ENCODE measurements at regions not wholly inside any gene's neighbourhood (a gene's known extent, or its start where the extent isn't known, plus 50 kb on each side); places are given as distances from the start of the nearest gene placed in this dataset.

DNA sequence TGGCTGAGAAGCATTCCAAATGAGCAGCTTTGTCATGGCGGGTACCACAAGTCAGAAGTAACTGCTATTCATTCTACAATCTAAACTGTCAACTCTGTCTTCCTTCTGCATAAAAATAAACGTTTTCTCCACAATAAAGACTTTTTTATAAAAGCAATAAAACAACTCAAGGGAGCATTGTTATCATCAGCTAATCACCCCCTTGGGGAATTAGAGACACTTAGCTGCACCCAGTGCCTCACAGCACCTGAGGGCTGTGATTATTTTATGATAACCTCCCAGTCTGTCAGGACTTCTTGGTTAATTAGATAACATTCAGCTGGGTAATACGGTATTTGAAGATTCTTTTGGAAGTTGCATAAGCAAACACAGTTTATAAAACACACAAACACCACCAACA, 155.6 kb downstream of the PPP1R3A start:
- H3K4me2 ChIP-seq (ENCODE audit: low read length), result no peak overlapping the region
- TF ChIP-seq RAD21 (conservative IDR thresholded peaks at IDR 0.05), result no peak
- TF ChIP-seq, protein P1, sequence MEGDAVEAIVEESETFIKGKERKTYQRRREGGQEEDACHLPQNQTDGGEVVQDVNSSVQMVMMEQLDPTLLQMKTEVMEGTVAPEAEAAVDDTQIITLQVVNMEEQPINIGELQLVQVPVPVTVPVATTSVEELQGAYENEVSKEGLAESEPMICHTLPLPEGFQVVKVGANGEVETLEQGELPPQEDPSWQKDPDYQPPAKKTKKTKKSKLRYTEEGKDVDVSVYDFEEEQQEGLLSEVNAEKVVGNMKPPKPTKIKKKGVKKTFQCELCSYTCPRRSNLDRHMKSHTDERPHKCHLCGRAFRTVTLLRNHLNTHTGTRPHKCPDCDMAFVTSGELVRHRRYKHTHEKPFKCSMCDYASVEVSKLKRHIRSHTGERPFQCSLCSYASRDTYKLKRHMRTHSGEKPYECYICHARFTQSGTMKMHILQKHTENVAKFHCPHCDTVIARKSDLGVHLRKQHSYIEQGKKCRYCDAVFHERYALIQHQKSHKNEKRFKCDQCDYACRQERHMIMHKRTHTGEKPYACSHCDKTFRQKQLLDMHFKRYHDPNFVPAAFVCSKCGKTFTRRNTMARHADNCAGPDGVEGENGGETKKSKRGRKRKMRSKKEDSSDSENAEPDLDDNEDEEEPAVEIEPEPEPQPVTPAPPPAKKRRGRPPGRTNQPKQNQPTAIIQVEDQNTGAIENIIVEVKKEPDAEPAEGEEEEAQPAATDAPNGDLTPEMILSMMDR (IDR thresholded peaks at IDR 0.05; ENCODE audit: poor library complexity, severe bottlenecking), result no peak
- TF ChIP-seq TAF1 (IDR thresholded peaks at IDR 0.05; ENCODE audit: low read depth), result no peak
- TF ChIP-seq POLR2AphosphoS5 (IDR thresholded peaks at IDR 0.05), result no peak
- TF ChIP-seq, protein P2, sequence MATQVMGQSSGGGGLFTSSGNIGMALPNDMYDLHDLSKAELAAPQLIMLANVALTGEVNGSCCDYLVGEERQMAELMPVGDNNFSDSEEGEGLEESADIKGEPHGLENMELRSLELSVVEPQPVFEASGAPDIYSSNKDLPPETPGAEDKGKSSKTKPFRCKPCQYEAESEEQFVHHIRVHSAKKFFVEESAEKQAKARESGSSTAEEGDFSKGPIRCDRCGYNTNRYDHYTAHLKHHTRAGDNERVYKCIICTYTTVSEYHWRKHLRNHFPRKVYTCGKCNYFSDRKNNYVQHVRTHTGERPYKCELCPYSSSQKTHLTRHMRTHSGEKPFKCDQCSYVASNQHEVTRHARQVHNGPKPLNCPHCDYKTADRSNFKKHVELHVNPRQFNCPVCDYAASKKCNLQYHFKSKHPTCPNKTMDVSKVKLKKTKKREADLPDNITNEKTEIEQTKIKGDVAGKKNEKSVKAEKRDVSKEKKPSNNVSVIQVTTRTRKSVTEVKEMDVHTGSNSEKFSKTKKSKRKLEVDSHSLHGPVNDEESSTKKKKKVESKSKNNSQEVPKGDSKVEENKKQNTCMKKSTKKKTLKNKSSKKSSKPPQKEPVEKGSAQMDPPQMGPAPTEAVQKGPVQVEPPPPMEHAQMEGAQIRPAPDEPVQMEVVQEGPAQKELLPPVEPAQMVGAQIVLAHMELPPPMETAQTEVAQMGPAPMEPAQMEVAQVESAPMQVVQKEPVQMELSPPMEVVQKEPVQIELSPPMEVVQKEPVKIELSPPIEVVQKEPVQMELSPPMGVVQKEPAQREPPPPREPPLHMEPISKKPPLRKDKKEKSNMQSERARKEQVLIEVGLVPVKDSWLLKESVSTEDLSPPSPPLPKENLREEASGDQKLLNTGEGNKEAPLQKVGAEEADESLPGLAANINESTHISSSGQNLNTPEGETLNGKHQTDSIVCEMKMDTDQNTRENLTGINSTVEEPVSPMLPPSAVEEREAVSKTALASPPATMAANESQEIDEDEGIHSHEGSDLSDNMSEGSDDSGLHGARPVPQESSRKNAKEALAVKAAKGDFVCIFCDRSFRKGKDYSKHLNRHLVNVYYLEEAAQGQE (IDR thresholded peaks at IDR 0.05; ENCODE audit: borderline replicate concordance), result no peak
- TF ChIP-seq SMC3 (conservative IDR thresholded peaks at IDR 0.05; ENCODE audit: poor library complexity), result no peak
- TF ChIP-seq EP300 (conservative IDR thresholded peaks at IDR 0.05; ENCODE audit: poor library complexity, severe bottlenecking), result no peak
- no peak for TF ChIP-seq MXI1 (conservative IDR thresholded peaks at IDR 0.05; ENCODE audit: poor library complexity, severe bottlenecking)
- no peak for TF ChIP-seq EZH2 (IDR thresholded peaks at IDR 0.05; ENCODE audit: borderline replicate concordance, insufficient read depth, low read length, poor library complexity, severe bottlenecking)
- no peak overlapping the region for H3K9ac ChIP-seq (ENCODE audit: low read length)
- H3K27me3 ChIP-seq (ENCODE audit: insufficient read depth, low read depth, low read length), result no peaks in the 10 kb centered on the region
- H3K9me2 ChIP-seq (ENCODE audit: insufficient read depth, low read length), result no peaks in the 10 kb centered on the region
- no peak overlapping the region for H3K4me3 ChIP-seq (ENCODE audit: low read length)
- no peaks in the 10 kb centered on the region for H3K36me3 ChIP-seq (ENCODE audit: insufficient read depth, low read length)
- H4K20me1 ChIP-seq (ENCODE audit: insufficient read depth), result no peaks in the 10 kb centered on the region
- no peaks in the 10 kb centered on the region for H3K79me2 ChIP-seq (replicated peaks; ENCODE audit: insufficient read depth, low read length)
- H3K27ac ChIP-seq (ENCODE audit: low read length), result no peak overlapping the region
- no peaks in the 10 kb centered on the region for H3F3A ChIP-seq (ENCODE audit: insufficient read depth, low read length, poor library complexity, severe bottlenecking)
- H2AFZ ChIP-seq (ENCODE audit: low read depth, low read length), result no peak overlapping the region
- no peaks in the 10 kb centered on the region for H3K9me3 ChIP-seq (ENCODE audit: low read length)

DNA sequence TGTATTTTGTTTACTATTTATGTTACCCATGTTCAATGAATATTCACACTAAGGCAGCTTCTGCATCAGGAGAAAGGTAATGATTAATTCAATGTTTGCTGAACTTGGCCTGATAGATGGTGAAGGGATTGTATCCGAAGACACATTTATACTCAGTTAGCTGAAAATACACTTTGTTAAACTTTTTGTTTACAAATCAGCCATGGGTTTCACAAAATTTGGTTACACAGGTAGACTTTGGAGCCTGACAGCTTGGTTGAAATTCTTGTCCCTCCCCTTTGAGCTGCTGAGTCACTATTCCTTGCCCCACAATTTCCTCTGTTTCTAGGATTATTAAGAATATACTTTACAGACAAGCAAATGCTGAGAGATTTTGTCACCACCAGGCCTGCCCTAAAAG, 162.6 kb downstream of the PPP1R3A start:
- H3K36me3 ChIP-seq (ENCODE audit: insufficient read depth, low read length), result no peaks in the 10 kb centered on the region

More for the DNA sequence above, 162.6 kb downstream of the PPP1R3A start:
- no peaks in the 10 kb centered on the region for H3K9me2 ChIP-seq (ENCODE audit: insufficient read depth, low read length)
- no peaks in the 10 kb centered on the region for H3K27me3 ChIP-seq (ENCODE audit: insufficient read depth, low read depth, low read length)
- no peak overlapping the region for H3K27ac ChIP-seq (ENCODE audit: low read length)
- no peaks in the 10 kb centered on the region for H3F3A ChIP-seq (ENCODE audit: insufficient read depth, low read length, poor library complexity, severe bottlenecking)
- no peak overlapping the region for H3K9ac ChIP-seq (ENCODE audit: low read length)
- TF ChIP-seq POLR2AphosphoS5 (IDR thresholded peaks at IDR 0.05) (no peak), EP300 (conservative IDR thresholded peaks at IDR 0.05; ENCODE audit: poor library complexity, severe bottlenecking) (no peak), RAD21 (conservative IDR thresholded peaks at IDR 0.05) (no peak), MXI1 (conservative IDR thresholded peaks at IDR 0.05; ENCODE audit: poor library complexity, severe bottlenecking) (no peak), TAF1 (IDR thresholded peaks at IDR 0.05; ENCODE audit: low read depth) (no peak), SMC3 (conservative IDR thresholded peaks at IDR 0.05; ENCODE audit: poor library complexity) (no peak), EZH2 (IDR thresholded peaks at IDR 0.05; ENCODE audit: borderline replicate concordance, insufficient read depth, low read length, poor library complexity, severe bottlenecking) (no peak)
- TF ChIP-seq, protein P1 (IDR thresholded peaks at IDR 0.05; ENCODE audit: poor library complexity, severe bottlenecking), result no peak
- TF ChIP-seq, protein P2 (IDR thresholded peaks at IDR 0.05; ENCODE audit: borderline replicate concordance), result no peak
- no peak overlapping the region for H2AFZ ChIP-seq (ENCODE audit: low read depth, low read length)
- no peaks in the 10 kb centered on the region for H4K20me1 ChIP-seq (ENCODE audit: insufficient read depth)
- no peaks in the 10 kb centered on the region for H3K79me2 ChIP-seq (replicated peaks; ENCODE audit: insufficient read depth, low read length)
- H3K4me3 ChIP-seq (ENCODE audit: low read length), result no peak overlapping the region
- no peaks in the 10 kb centered on the region for H3K9me3 ChIP-seq (ENCODE audit: low read length)
- no peak overlapping the region for H3K4me2 ChIP-seq (ENCODE audit: low read length)
